GM21367 (cell line): ENCODE measurements at regions not wholly inside any gene's neighbourhood (a gene's known extent, or its start where the extent isn't known, plus 50 kb on each side); places are given as distances from the start of the nearest gene placed in this dataset.
"Not testable (repeated sequence)": the region's sequence is repeated elsewhere in the genome, so short reads cannot be mapped to it uniquely, and the experiment has no call there.

Source experiments
- ATAC-seq: cut with Tn5 transposase; IDR thresholded peaks from one replicate; pipeline ENCODE4 v1.9.1; 2021; ENCODE audit not compliant: unreplicated experiment

DNA sequence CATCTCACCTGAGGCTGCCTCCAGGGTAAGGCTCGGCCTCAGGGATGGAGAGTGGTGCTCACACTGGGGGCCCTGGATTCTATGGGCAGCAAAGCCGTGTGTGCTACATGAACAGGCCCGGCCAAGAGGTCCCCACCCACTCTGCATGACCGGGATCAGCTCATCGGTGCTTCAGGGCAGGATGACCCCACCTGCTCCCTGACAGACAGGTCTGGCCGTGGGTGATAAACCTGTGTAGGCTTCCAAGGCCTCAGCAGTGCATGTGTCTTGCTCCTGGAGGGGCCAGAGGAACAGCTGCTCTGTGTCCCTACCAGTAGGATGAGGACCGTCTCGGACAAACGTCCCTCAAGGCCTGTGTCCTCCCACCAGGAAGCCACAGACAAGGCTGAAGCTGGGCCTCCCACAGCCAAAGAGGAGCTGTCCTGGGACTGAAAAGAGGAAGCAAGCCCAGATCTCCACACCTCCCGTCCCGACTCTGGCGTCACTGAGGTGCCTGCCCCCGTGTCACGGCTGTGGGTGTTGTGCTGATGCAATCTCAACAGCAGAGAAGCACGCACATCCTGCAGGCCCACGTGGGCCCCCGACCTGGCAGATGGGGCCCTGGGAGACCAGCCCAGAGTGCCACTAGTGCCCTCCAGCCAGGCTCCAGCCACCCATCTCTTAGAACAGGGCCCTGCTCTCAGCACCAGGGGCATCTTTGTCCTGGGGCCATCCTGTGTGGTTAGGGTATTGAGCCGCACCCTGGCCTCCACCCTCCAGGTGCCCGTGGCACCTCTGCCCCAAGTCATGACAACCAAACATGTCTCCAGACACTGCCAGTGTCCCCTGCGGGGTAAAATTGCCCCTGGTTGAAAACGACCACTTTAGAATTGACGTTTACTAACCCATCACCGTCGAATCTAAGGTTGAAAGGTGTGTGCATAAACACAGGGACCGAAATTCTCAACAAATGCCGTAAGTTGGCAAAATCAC is 5455.9 kb upstream of the TPTE start:
- ATAC-seq: peak; percentile 83

DNA sequence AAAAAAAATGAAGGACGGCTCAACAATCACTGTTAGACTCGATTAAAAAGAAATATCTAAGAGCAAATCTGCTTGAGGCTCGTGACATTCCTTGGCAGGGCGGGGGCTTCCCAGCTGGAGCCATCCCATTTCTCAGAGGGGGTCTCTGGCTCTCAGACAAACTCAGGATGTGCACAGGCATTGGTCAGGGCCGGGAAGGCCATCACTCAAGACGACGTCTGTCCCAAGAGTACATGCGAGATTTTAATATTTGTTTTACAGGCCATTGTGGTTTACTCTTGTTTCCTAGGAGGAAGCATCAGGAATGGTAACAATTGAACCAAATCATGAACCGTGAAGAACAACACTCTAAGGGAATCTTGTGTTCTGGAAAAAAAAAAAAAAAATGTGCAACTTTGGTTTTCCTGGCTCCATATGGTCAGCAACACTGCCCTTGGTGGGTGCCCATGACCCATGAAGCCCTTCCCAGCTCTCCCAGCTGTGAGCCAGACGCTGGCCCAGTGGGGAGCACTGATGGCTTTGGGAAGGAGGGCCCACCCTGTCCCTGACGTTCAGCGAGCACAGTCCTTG is 5454.6 kb upstream of the TPTE start:
- not testable (repeated sequence) for ATAC-seq

DNA sequence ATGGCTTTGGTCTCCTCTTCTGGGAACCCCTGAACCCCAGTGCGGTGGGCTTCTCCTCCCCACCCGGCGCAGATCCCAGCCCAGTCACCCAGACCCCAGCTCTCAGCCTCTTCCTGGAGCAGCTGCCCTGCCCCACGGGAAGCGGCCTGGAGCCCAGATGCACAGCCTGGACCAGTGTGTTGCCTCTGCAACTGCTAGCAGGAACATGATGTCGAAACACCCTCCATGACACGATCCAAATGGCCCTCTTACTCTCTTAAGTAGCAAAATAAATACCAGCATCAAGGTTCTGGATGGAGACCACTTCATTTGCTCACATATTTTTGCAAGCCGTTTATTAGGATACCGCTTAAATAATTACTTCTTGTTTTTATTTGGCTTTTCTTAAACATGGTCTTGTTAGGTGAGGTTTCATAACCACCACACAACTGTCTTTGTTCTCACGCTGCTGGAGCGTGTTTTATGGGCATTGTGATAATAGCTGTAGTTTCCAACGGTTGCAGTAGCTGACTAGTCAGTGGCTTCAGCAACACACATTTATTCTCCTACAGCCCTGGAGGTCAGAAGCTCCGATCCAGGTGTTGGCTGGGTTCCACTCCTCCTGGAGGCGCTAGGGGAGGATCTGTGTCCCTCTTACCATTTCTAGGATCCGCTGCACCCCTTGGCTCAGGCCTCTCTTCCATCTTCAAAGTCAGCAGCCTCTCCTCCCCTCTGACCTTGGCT is 5453.9 kb upstream of the TPTE start:
- not testable (repeated sequence) for ATAC-seq

DNA sequence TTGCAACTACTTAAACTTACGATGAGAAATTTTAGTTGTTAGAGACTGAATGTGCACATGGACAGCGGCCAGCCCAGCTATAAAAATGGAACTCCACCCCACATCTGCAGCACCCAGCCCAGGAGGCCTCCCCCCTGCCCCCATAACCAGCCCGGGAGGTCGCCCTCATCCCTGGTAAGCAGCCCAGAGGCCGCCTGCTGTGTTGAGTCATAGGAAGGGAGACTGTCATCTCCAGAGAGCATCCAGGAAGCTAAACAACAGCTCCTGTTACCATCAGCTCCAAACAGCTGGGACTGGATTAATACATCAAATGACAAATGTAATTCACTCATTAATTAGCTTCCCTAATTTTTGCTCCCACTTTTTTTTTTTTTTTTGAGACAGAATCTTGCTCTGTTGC is 5452.7 kb upstream of the TPTE start:
- ATAC-seq: not testable (repeated sequence)

DNA sequence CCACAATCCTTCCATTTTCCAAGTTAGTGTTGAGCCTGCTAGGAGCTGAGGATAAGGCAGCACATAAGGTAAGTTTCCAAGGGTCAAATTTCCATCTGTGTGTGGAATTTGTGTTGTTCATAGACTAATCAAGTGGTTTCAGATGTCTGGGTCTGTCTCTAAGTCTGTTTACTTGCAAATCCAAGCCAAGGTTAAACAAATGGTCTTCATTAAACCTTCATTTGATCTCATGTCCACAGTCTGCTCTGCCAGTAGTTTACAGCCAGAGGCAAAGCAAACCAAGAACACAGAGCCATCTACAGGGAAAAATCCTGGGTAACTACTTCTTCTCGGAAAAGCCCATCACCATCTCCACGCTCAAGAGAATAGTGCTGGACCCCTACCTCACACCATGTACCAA is 5450.2 kb upstream of the TPTE start:
- ATAC-seq: not testable (repeated sequence)

DNA sequence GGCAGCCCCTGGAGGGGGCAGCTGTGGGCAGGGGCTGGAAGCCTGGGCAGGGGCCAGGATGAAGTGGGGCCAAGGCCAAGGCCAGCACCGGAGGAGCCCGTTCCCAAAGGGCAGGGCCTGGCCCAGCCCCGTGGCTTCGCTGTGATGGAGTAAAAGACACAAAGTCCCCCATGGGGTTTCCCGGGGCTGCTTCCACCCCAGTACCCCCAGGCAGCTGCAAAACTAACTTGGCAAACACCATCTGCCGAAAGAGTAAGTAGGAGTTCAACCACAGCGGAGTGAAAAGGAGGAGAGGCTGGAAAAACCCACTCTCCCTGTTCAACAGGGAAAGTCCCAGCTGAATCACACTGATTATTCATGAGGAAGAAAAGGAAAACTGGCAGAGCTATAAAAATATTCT is 5444.5 kb upstream of the TPTE start:
- not testable (repeated sequence) for ATAC-seq

DNA sequence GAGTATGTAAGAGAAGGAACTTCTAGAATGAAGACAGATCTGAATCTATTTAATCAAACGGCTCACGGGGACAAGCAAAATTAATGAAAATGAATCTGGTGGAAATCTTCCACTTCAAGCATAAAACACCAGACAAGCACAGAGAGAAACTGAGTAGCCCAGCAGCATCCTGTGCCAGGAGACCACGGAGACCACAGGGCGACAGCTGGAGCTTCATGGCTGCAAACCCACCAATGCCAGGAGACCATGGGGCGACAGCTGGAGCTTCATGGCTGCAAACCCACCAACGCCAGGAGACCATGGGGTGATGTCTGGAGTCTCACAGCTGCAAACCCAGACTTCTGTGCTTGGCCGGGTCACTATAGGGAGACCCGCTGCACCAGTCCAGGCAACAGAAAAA is 5442.0 kb upstream of the TPTE start:
- ATAC-seq: not testable (repeated sequence)

DNA sequence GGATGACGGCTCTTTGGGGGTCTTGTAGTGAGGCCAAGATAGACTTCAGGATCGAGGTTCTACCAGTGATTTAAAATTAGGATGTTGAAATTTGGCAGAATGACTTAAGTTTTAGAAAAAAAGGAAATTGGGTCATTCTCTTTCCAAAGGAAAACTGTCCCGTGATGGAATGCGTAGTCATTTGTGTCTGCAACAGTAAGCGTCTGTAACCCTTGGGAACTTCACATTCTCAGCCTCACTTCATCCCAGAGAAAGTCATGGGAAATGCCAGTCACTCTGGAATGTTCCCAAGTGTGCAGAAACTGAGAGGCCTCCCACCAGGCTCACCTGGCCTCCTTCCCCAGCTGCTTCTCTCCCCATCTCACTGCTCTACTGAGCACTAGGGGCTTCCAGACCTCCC is 5441.4 kb upstream of the TPTE start:
- not testable (repeated sequence) for ATAC-seq

DNA sequence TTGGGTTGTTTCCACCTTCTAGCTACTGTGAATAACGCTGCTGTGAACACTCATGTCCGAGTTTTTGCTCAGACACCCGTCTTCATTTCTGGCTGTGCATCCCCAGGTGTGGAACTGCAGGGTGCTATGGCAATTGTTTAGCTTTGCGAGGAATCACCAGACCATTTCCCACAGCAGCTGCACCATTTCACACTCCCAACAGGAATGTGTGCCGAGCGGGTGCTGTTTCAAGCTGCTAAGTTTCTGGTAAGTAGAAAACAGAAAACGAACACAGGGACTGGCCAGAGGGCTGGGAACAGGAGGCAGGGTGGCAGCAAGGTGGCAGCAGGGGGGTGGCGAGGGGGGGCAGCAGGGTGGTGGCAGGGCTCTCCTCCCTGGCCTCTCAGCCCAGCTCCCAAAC is 5437.1 kb upstream of the TPTE start:
- ATAC-seq: not testable (repeated sequence)

DNA sequence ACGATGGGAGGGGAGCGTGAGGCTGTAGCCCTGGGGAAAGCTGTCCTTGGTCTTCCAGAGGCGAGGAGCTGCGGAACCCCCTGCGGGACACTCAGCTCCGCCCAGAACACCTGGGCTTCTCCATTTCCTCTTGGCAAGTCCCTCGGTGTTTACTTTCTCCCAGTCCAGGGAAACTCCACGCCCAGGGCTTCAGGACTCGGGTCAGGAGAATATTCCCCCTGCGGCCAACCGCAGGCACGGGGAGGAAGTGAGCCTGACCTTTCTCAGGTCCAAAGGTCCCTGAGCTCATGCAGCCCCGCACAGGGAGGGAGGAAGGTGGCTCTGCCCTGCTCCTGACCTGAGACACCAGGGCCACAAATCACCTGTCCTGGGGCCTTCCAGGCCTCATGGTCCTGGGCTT is 5435.9 kb upstream of the TPTE start:
- not testable (repeated sequence) for ATAC-seq

DNA sequence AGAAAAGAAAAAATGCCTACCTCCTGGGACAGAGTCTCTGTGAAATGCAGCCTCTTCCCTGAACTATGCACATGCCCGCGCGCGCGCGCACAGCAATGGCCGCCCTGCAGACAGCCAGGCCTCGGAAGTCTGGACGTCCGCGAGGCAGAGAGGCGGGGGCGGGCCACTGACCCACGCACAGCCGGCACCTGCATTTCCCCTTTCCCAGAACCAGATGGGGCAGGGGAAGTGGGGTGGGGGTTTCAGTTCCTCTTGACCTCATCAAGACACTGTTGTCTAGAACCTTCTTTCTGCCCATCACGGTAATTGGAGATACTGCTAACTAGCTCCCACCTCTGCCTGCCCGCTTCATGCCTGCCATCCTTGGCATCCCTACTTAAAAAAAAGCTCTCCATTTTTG is 5435.0 kb upstream of the TPTE start:
- peak; percentile 58 for ATAC-seq

DNA sequence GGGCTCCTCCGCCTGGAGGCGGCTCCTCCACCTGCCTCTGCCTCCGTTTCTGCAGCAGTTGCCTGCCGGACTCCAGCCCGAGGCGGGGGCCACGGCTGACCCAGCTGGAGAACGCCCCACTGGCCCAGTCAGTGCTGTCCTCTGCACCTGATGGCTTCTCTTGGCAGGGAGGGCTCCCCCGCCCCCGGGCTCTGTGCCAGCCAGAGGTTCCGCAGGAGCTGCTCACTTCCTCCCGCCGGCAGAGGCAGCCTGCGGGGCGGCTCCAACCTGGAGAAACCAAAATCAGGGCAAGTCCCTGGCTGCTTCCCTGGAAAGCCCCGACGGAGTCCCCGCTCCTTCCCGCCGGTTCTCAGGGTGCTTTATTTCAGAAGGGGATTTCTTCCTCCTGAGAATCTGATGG is 5432.6 kb upstream of the TPTE start:
- not testable (repeated sequence) for ATAC-seq

DNA sequence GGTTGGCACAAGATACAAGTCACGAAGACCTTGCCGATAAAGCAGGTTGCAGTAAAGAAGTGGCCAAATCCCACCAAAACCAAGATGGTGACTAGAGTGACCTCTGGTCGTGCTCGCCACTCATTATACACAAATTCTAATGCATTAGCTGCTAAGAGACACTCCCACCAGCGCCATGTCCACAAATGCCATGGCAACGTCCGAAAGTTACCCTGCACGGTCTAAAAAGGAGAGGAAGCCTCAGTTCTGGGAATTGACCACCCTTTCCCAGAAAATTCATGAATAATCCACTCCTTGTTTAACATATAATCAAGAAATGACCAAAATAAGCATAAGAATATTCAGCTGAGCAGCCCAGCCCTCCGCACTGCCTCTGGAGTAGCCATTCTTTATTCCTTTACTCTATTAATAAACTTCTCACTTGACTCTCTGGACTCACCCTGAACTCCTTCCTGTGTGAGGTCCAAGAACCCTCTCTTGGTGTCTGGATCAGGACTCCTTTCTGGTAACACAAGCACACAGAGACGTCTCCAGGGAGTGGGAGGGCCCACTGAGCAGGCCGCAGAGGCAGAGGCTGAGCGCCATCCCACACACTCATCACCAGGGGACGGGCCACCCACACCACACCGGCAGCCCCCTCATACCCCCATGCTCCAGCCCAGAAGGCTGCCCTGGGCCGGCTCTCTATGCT is 5431.8 kb upstream of the TPTE start:
- not testable (repeated sequence) for ATAC-seq

DNA sequence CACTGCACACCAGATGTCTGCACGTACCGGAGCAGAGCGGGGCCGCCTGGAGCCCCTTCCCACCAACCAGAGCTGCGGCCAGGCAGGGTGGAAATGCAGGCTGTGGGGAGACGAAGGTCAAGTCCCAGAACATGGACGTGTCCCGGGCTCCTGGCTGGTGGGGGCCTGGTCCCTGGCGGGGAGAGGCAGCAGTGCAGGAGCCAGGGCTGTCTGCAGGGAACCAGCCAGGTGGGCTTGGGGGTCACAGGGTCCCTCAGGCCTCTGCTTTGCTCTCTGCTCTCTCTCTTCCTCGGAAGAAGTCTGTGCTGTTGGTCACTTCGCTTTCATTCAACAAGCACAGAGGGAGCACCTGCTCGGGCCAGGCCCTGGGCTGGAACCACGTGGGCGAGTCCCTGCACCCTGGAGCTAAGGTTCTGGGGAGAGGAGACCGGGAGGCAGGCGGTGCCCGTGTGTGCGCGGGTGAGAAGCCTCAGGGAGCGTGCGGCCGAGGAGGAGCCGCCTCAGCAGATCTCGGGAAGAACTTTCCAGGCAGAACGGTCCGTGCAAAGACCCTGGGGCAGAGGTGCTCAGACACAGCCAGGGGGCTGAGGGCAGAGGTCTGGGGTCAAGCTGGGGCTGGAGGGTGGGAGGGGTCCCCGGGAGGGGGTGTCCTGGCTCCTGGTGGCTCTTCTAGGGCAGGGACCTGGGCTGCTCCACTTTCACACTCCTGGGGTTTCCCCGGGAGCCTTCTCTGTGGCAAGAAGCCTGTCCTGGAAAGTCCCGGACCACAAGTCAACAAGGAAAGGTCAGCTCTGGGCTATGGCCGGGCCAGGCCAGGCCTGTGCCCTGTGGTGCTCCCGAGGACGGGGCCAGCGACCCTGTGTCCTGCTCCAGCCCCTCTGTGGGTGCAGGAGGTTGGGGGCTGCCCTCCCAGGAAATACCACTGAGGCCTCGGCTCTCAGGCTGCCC is 5431.0 kb upstream of the TPTE start:
- not testable (repeated sequence) for ATAC-seq

DNA sequence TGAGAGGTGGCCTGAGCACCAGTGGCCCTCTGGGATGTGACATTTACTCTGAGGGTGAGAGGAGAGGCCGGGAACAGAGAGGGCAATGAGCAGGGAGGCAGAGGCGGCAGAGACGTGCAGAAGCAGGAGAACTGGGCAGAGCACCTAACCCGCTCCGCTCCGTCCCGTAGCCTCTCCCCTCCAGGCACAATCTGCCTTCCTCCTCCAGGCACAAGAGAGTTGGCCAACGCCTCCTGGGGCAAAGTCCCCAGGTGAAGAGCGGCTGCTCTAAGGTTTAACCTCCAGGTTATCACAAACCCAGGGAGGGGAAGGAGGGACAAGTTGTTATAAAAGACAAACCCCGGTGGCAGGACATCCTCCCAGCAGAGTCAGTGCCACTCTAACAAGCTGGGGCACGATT is 5430.1 kb upstream of the TPTE start:
- ATAC-seq: not testable (repeated sequence)

DNA sequence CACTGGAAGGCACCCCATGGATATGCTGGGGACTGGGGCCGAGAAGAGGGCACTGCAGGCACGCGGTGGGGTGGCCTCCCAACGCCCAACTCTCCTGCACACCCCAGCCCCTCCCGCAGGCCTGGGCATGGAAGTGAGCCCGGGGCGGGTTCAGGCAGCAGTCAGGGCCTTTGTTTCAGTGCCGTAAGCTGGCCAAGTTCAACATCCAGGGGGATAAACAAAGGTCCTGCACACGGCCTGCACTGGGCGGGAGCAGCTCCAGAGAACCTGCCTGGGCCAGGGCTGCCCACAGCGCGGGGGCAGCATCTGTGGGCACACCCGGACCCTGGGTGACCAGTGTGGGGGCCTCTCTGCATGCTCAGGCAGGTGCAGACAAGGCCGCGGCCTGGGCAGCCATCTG is 5425.8 kb upstream of the TPTE start:
- not testable (repeated sequence) for ATAC-seq

DNA sequence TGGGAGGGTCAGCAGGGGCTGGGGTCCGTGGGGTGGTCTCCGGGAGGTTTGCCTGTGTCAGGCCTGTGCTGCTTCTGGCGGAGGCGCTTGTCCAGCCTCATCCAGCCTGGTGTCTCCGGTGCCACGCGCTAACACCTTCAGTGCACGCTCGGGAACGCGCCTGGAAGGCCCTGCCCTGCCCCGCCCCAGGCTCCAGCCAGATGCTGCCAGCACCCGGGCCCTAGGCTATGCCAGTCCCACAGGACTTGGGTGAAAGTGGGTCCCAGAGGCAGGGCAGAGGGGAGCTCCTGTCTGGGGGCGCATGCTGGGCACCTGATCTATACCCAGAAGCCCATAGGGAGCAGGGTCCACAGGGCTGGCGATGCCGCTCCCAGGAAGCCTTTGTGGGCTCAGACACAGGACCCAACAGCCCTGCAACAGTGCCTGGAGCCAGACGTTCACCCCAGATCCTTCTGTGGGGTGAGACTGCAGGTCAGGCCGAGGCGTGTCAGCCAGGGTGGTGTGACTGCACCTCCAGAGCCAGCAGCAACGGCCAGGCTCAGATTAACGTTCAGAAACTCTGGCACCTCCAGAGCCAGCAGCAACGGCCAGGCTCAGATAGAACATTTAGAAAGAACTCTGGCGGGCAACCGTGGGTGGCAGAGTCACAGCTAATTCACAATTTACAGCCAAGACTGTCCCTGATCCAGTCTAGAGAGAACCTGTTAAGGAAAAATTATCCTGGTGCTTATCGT is 5423.2 kb upstream of the TPTE start:
- ATAC-seq: not testable (repeated sequence)

DNA sequence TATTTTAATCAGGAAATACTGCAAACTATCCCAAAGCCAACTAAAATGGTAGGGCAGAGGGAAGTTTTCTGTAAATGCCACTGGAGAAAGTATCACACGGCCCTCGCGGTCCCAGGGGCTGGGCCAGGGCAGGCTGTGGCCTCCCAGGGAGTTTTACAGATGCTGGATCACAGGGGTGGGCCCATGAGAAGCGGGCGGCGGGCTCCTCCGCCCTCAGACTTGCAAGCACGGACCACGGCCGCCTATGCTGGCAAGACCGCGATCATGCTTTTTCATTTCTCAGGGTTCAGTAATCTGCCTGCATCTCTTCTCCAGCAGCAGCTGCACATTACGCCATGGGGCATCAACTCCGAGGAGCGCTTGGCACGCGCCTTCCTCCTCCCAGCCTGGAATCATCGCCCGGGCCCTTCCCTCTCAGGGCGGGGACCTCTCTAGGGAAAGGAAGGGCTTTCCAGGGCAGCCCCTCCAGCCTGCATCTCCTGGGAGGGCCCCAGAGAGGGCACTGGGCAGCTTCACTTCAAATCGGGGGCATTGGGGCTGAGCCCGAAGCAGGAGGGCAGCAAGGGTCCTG is 5420.7 kb upstream of the TPTE start:
- ATAC-seq: not testable (repeated sequence)

DNA sequence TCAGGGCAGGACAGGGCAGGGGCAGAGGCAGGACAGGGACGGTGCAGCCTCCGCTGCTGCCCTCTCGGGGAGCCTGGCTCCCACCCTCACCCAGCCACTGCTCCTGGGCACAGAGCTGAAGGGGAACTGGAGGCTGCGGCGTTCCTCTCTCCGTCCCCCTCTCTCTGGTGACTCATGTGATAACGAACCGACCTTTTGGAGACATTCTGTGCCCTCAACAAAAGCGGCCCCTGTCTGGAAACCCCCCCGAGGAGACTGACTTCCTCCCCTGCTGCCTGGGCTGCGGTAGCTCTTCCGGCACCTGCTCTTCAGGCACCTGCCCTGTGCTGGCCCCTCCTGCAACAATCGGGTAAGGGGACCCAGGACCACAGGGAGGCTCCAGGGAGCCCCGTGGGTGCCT is 5419.6 kb upstream of the TPTE start:
- not testable (repeated sequence) for ATAC-seq
